ENCODE measurements at regions not wholly inside any gene's neighbourhood (a gene's known extent, or its start where the extent isn't known, plus 50 kb on each side); places are given as distances from the start of the nearest gene placed in this dataset.
"Not testable (repeated sequence)": the region's sequence is repeated elsewhere in the genome, so short reads cannot be mapped to it uniquely, and the experiment has no call there.

- no peaks in the 10 kb centered on the region for H3K4me1 Mint-ChIP-seq (ENCODE audit: unreplicated experiment)
- H3K9me3 Mint-ChIP-seq: no peaks in the 10 kb centered on the region
- H3K27me3 Mint-ChIP-seq: no peaks in the 10 kb centered on the region
- TF ChIP-seq, protein P1, sequence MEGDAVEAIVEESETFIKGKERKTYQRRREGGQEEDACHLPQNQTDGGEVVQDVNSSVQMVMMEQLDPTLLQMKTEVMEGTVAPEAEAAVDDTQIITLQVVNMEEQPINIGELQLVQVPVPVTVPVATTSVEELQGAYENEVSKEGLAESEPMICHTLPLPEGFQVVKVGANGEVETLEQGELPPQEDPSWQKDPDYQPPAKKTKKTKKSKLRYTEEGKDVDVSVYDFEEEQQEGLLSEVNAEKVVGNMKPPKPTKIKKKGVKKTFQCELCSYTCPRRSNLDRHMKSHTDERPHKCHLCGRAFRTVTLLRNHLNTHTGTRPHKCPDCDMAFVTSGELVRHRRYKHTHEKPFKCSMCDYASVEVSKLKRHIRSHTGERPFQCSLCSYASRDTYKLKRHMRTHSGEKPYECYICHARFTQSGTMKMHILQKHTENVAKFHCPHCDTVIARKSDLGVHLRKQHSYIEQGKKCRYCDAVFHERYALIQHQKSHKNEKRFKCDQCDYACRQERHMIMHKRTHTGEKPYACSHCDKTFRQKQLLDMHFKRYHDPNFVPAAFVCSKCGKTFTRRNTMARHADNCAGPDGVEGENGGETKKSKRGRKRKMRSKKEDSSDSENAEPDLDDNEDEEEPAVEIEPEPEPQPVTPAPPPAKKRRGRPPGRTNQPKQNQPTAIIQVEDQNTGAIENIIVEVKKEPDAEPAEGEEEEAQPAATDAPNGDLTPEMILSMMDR (conservative IDR thresholded peaks at IDR 0.05): no peak
- no peak for DNase-seq (ENCODE audit: extremely low spot score, unreplicated experiment)
- H3K27ac Mint-ChIP-seq: no peak overlapping the region
- no peak overlapping the region for H3K4me3 Mint-ChIP-seq
- no peaks in the 10 kb centered on the region for H3K36me3 Mint-ChIP-seq
Measured at GRCh38 chr4:111362941-111363361, 740.1 kb upstream of the PITX2 start.

GRCh38 chr4:111377880-111378279 is 755.0 kb upstream of the PITX2 start:
- not testable (repeated sequence) for DNase-seq (ENCODE audit: extremely low spot score, unreplicated experiment); H3K27ac Mint-ChIP-seq; H3K36me3 Mint-ChIP-seq; H3K9me3 Mint-ChIP-seq; H3K27me3 Mint-ChIP-seq; H3K4me1 Mint-ChIP-seq (ENCODE audit: unreplicated experiment); H3K4me3 Mint-ChIP-seq

- Mint-ChIP-seq H3K27ac (no peak overlapping the region), H3K27me3 (peaks cover 3% of the 10 kb centered on the region), H3K4me3 (no peak overlapping the region), H3K4me1 (ENCODE audit: unreplicated experiment) (no peaks in the 10 kb centered on the region), H3K36me3 (no peaks in the 10 kb centered on the region), H3K9me3 (peaks cover 6% of the 10 kb centered on the region)
- TF ChIP-seq, protein P1 (conservative IDR thresholded peaks at IDR 0.05): no peak
- no peak for DNase-seq (ENCODE audit: extremely low spot score, unreplicated experiment)
Measured at GRCh38 chr4:111388561-111388960, 756.7 kb upstream of the FAM241A start.

- TF ChIP-seq, protein P1 (conservative IDR thresholded peaks at IDR 0.05): no peak
- no peaks in the 10 kb centered on the region for H3K36me3 Mint-ChIP-seq
- peaks cover 3% of the 10 kb centered on the region for H3K27me3 Mint-ChIP-seq
- no peak for DNase-seq (ENCODE audit: extremely low spot score, unreplicated experiment)
- H3K4me1 Mint-ChIP-seq (ENCODE audit: unreplicated experiment): no peaks in the 10 kb centered on the region
- peaks cover 6% of the 10 kb centered on the region for H3K9me3 Mint-ChIP-seq
- no peak overlapping the region for H3K4me3 Mint-ChIP-seq
- no peak overlapping the region for H3K27ac Mint-ChIP-seq
Measured at GRCh38 chr4:111391829-111392228, 753.4 kb upstream of the FAM241A start.

GRCh38 chr4:111393781-111394180 is 751.5 kb upstream of the FAM241A start:
- Mint-ChIP-seq H3K4me3 (no peak overlapping the region), H3K36me3 (no peaks in the 10 kb centered on the region)
- DNase-seq (ENCODE audit: extremely low spot score, unreplicated experiment): no peak

DNA sequence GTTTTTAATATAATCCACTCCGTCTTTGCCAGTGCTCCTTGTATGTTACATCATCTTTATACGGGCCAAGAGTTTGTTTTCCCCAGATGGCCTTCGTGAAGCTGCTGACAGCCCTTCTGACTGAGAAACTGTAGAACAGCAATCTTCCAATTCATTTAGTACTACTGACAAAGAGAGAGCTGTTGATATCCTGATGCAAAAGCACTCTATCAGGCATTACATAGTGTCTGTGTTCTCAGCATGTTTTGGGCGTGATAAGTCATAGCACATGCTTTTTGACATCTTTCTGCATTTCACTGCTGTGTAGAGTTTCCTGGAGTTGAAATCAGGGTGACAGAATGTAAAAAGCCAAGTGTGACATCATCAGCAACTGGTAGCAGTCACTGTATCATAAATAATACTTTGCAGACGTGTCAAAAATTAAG is 746.3 kb upstream of the FAM241A start:
- Mint-ChIP-seq H3K4me3 (no peak overlapping the region), H3K9me3 (no peaks in the 10 kb centered on the region), H3K27me3 (no peaks in the 10 kb centered on the region), H3K4me1 (ENCODE audit: unreplicated experiment) (no peaks in the 10 kb centered on the region), H3K27ac (no peak overlapping the region), H3K36me3 (no peaks in the 10 kb centered on the region)
- TF ChIP-seq, protein P1 (conservative IDR thresholded peaks at IDR 0.05): no peak
- DNase-seq (ENCODE audit: extremely low spot score, unreplicated experiment): no peak

More at GRCh38 chr4:111393781-111394180, 751.5 kb upstream of the FAM241A start:
- Mint-ChIP-seq H3K4me1 (ENCODE audit: unreplicated experiment) (no peaks in the 10 kb centered on the region), H3K27ac (no peak overlapping the region), H3K9me3 (peaks cover 6% of the 10 kb centered on the region), H3K27me3 (peaks cover 3% of the 10 kb centered on the region)
- TF ChIP-seq, protein P1 (conservative IDR thresholded peaks at IDR 0.05): no peak

Measured in type B pancreatic cell (in vitro differentiated cells).